ENCODE measurements at regions not wholly inside any gene's neighbourhood (a gene's known extent, or its start where the extent isn't known, plus 50 kb on each side); places are given as distances from the start of the nearest gene placed in this dataset.

DNA sequence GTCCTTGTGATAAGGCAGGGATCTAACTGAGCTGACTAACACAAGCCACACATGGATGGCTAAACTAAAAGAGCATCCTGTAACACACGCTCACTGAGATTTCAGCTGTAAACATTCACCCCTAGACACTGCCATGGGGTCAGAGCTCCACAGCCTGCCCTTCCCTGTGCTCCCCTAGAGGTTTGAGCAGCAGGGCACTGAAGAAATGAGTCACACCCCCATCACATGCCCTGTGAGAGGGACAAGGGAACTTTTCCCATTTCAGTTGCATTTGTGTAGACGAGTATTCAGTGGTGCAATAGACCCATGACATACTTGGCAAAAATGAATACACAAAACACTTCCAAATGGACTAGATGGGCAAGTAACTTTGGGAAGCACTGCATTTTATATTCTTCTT is 402.4 kb upstream of the LRRTM1 start:
- no peak for TF ChIP-seq POLR2A (IDR thresholded peaks at IDR 0.05)
- TF ChIP-seq, protein P1, sequence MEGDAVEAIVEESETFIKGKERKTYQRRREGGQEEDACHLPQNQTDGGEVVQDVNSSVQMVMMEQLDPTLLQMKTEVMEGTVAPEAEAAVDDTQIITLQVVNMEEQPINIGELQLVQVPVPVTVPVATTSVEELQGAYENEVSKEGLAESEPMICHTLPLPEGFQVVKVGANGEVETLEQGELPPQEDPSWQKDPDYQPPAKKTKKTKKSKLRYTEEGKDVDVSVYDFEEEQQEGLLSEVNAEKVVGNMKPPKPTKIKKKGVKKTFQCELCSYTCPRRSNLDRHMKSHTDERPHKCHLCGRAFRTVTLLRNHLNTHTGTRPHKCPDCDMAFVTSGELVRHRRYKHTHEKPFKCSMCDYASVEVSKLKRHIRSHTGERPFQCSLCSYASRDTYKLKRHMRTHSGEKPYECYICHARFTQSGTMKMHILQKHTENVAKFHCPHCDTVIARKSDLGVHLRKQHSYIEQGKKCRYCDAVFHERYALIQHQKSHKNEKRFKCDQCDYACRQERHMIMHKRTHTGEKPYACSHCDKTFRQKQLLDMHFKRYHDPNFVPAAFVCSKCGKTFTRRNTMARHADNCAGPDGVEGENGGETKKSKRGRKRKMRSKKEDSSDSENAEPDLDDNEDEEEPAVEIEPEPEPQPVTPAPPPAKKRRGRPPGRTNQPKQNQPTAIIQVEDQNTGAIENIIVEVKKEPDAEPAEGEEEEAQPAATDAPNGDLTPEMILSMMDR (IDR thresholded peaks at IDR 0.05) = no peak

Measured in heart left ventricle (tissue), 13 donors.